GM12878 (cell line): ENCODE measurements at regions not wholly inside any gene's neighbourhood (a gene's known extent, or its start where the extent isn't known, plus 50 kb on each side); places are given as distances from the start of the nearest gene placed in this dataset.

Experiments
- ATAC-seq: fragments of 200-7000 bp; cut with Tn5 transposase; 3 replicates; pipeline ENCODE4 v1.9.1; 2020; ENCODE audit warnings: mild to moderate bottlenecking, moderate library complexity
- BruUV-seq: library from RNA; stranded (reverse); fragments of 400-500 nt; replicated peaks from 2 replicates; lab custom pipeline; 2021; lab: Mats Ljungman, UMichigan
- CTCF ChIA-PET: fragments of 300-600 bp; sonication (Branson Sonifier 250); formaldehyde crosslinking; extraction: SDS; loops from one replicate; lab custom pipeline; 2021; ENCODE audit warnings: inconsistent platforms; lab: Yijun Ruan, JAX
- POLR2A ChIA-PET: fragments of 350-600 bp; formaldehyde crosslinking; extraction: SDS; loops from one replicate; lab custom pipeline; 2021; ENCODE audit warnings: inconsistent platforms; lab: Charles Lee
- RAD21 ChIA-PET: fragments of 300-600 bp; sonication (Branson Sonifier 250); formaldehyde crosslinking; loops from one replicate; lab custom pipeline; 2023; ENCODE audit warnings: antibody characterized with exemption; ENCODE audit not compliant: unreplicated experiment; lab: Charles Lee
- SMC1A ChIA-PET: fragments of 300-600 bp; sonication (Branson Sonifier 250); formaldehyde crosslinking; loops from one replicate; lab custom pipeline; 2023; ENCODE audit not compliant: unreplicated experiment, uncharacterized antibody; lab: Charles Lee
- DNase-seq: peaks from one replicate; pipeline ENCODE4 v3.0.0-alpha.2; 2011; ENCODE audit warnings: low read depth, low spot score
- FAIRE-seq: peaks from 3 replicates; lab custom pipeline; 2011; peaks lifted over from hg19 to GRCh38; lab: Jason Lieb, UNC
- H2AFZ ChIP-seq: 2 replicates; pipeline ENCODE4 v1.6.0; 2011; ENCODE audit warnings: low read depth, low read length, control low read depth; ENCODE audit not compliant: control insufficient read depth
- H3K27ac ChIP-seq: 2 replicates; pipeline ENCODE4 v1.5.1; 2011; ENCODE audit warnings: control low read depth; ENCODE audit not compliant: control insufficient read depth, insufficient read depth
- H3K27me3 ChIP-seq, 2 experiments: replicated peaks in 1 of 2; 2 replicates each; pipeline versions ENCODE4 v1.6.0 to v1.6.1; 2011; ENCODE audit warnings: low read length in 1 of 2; ENCODE audit not compliant: control insufficient read depth in 2 of 2, insufficient read depth in 2 of 2
- H3K36me3 ChIP-seq, 2 experiments: 2 replicates each; pipeline ENCODE4 v1.5.1; 2011; ENCODE audit warnings: low read length in 1 of 2; ENCODE audit not compliant: control insufficient read depth in 2 of 2, insufficient read depth in 2 of 2
- H3K4me1 ChIP-seq: 2 replicates; pipeline ENCODE4 v1.6.1; 2011; ENCODE audit warnings: mild to moderate bottlenecking, low read length, moderate library complexity, mixed read lengths; ENCODE audit not compliant: control insufficient read depth, insufficient read depth
- H3K4me2 ChIP-seq: 2 replicates; pipeline ENCODE4 v1.6.0; 2011; ENCODE audit warnings: control low read depth; ENCODE audit not compliant: control insufficient read depth, insufficient read depth
- H3K4me3 ChIP-seq: fragments of 200-600 bp; sonication (generic); 2 replicates; pipeline ENCODE4 v1.5.1; 2016
- H3K79me2 ChIP-seq: 2 replicates; pipeline ENCODE4 v1.6.0; 2011; ENCODE audit warnings: low read length; ENCODE audit not compliant: control insufficient read depth, insufficient read depth
- H3K9ac ChIP-seq: 2 replicates; pipeline ENCODE4 v1.8.0; 2011; ENCODE audit warnings: low read length, control low read depth, mixed read lengths; ENCODE audit not compliant: control insufficient read depth, insufficient read depth
- H3K9me3 ChIP-seq: replicated peaks from 3 replicates; pipeline ENCODE4 v1.5.1; 2011; ENCODE audit warnings: mild to moderate bottlenecking, low read length; ENCODE audit not compliant: control insufficient read depth, insufficient read depth
- H4K20me1 ChIP-seq: 2 replicates; pipeline ENCODE4 v1.6.0; 2011; ENCODE audit not compliant: control insufficient read depth, insufficient read depth
- BCL11A ChIP-seq: IDR thresholded peaks from 2 replicates; pipeline ENCODE4 v1.6.1; 2011; ENCODE audit warnings: low read depth, low read length
- CHD4 ChIP-seq: fragments of 200-600 bp; sonication (generic); IDR thresholded peaks from 2 replicates; pipeline ENCODE4 v1.6.1; 2016; ENCODE audit warnings: mild to moderate bottlenecking
- CTCF ChIP-seq, 3 experiments: IDR thresholded peaks in 2 of 3; conservative IDR thresholded peaks in 1 of 3; 2 replicates each; pipeline ENCODE4 v1.5.1; 2011; ENCODE audit warnings: low read depth in 3 of 3, low read length in 3 of 3, mild to moderate bottlenecking in 3 of 3, control low read depth in 2 of 3, moderate library complexity in 2 of 3, inconsistent platforms in 1 of 3, mixed read lengths in 1 of 3; ENCODE audit not compliant: control insufficient read depth in 2 of 3, insufficient read depth in 1 of 3; ENCODE audit errors: extremely low read depth in 1 of 3
- CUX1 ChIP-seq: IDR thresholded peaks from 2 replicates; pipeline ENCODE4 v1.6.1; 2012; ENCODE audit warnings: improper control_type of control experiment, low read depth, low read length; ENCODE audit not compliant: insufficient replicate concordance
- IKZF2 ChIP-seq, 2 experiments: fragments of 450-650 bp; IDR thresholded peaks; 2 replicates each; pipeline ENCODE4 v1.6.1; 2017; ENCODE audit warnings: mild to moderate bottlenecking in 2 of 2, moderate library complexity in 2 of 2
- PKNOX1 ChIP-seq: fragments of 450-650 bp; IDR thresholded peaks from 2 replicates; pipeline ENCODE4 v1.6.1; 2016; ENCODE audit warnings: mild to moderate bottlenecking
- POLR2A ChIP-seq: IDR thresholded peaks from 2 replicates; pipeline ENCODE4 v1.6.1; 2011; ENCODE audit warnings: low read depth, mild to moderate bottlenecking, low read length
- SMAD1 ChIP-seq: fragments of 450-650 bp; IDR thresholded peaks from 2 replicates; pipeline ENCODE4 v1.6.1; 2018; ENCODE audit warnings: mild to moderate bottlenecking, low read depth; ENCODE audit not compliant: partially characterized antibody
- SMC3 ChIP-seq: IDR thresholded peaks from 2 replicates; pipeline ENCODE4 v1.6.1; 2011; ENCODE audit warnings: low read length, improper control_type of control experiment, borderline replicate concordance
- SP1 ChIP-seq: IDR thresholded peaks from one replicate; pipeline ENCODE4 v1.6.1; 2011; ENCODE audit warnings: low read depth, low read length
- ZBTB4 ChIP-seq: fragments of 450-650 bp; formaldehyde crosslinking; IDR thresholded peaks from 2 replicates; pipeline ENCODE4 v1.4.0; 2022; ENCODE audit warnings: mild to moderate bottlenecking, moderate library complexity
- WGBS: methylation state at CpG from one replicate; pipeline ENCODE4 v1.1.6; 2016; ENCODE audit warnings: low lambda C conversion rate; ENCODE audit not compliant: insufficient replicate concordance, insufficient coverage; ENCODE audit errors: missing lambda C conversion rate; 5-methylcytosine and 5-hydroxymethylcytosine counted together
- in situ Hi-C: fragments of 300-500 bp; cut with MboI; formaldehyde crosslinking; loops from 9 replicates; pipeline ENCODE4 v1.14.3; 2018; ENCODE audit warnings: mixed read lengths
- intact Hi-C: fragments of 100-400 bp; cut with micrococcal nuclease; formaldehyde crosslinking; loops from one replicate; pipeline ENCODE4 v1.14.2; 2022; ENCODE audit not compliant: unreplicated experiment

GRCh38 chr22:40121461-40121860, 56.3 kb upstream of the TNRC6B start:
- no peak for TF ChIP-seq PKNOX1
- TF ChIP-seq IKZF2 (IDR thresholded peaks at IDR 0.05): no peak
- no peak for TF ChIP-seq SMAD1
- no peak for TF ChIP-seq POLR2A
- TF ChIP-seq CHD4: no peak
- TF ChIP-seq CTCF (IDR thresholded peaks at IDR 0.05 in 2 of 3, conservative IDR thresholded peaks at IDR 0.05 in 1 of 3; ENCODE audit: control insufficient read depth in 2 of 3, extremely low read depth in 1 of 3, insufficient read depth in 1 of 3, low read depth in 3 of 3, low read length in 3 of 3): no peak
- TF ChIP-seq SMC3: no peak
- TF ChIP-seq SP1: no peak
- TF ChIP-seq CUX1: no peak
- no peak for TF ChIP-seq ZBTB4 (CRISPR knock-in tag)
- TF ChIP-seq BCL11A: no peak
- Histone ChIP-seq H3K27ac (no peak overlapping the region), H2AFZ (no peak overlapping the region), H3K9ac (no peak overlapping the region), H3K79me2 (no peaks in the 10 kb centered on the region), H3K4me3 (no peak overlapping the region), H3K9me3 (no peaks in the 10 kb centered on the region), H3K4me1 (no peaks in the 10 kb centered on the region), H3K27me3 (no peaks in the 10 kb centered on the region), H3K4me2 (no peak overlapping the region), H4K20me1 (no peaks in the 10 kb centered on the region), H3K36me3 (no peaks in the 10 kb centered on the region)
- DNase-seq (no peak), ATAC-seq (no peak), FAIRE-seq (peak; percentile 13)
- ChIA-PET POLR2A (no interaction called here), CTCF (no interaction called here), SMC1A (no interaction called here), RAD21 (interaction anchor here (0.6 kb wide), 1 partner anchor 365 kb away, joined by 3 read pairs; no protein-coding TSS in a partner anchor)
- WGBS: 96% methylated on average over 6 of the region's 6 CpGs
- intact Hi-C loops: no loop called here
- BruUV-seq: no TSS peak
- in situ Hi-C loops: no loop called here
